ENCODE measurements at regions not wholly inside any gene's neighbourhood (a gene's known extent, or its start where the extent isn't known, plus 50 kb on each side); places are given as distances from the start of the nearest gene placed in this dataset.

DNA sequence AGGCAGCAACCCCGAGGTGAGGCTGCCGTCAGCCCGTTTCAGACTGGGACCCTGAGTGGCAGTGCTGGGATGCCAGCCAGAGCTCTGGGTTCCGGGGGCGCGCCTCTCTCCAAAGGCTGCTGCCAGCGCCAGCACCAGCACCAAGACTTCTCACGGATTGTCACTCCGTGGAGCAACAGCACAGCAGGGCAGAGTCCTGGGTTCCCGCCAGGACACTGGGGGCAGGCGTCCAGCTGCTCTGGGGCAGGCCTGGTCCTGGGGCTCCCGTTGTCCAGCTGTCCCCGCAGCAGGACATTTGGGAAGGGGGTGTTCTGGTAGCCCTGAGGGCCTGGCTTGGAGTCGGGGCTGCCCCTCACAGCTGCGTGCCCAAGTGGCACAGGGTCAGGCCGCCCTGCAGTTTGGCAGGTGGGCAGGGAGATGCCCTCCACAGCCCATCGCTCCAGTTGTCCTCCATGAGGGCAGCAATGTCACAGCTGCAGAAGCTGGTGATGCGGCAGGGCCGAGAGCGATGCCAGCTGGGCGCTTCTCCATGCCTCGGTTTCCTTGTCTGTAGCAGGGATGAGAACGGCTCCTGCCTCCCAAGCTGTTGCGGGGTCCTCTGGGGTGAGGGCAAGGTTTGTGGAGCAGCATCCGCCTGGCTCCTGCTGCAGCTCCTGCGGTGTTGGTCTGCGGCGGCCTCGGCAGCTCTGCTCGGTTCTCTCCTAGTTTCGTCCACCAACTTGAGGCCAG, 137.3 kb upstream of the CIBAR2 start:
- no peak for ATAC-seq
- intact Hi-C loops (cut with DNase I) = no loop called here
- Histone ChIP-seq H3K4me1 (no peaks in the 10 kb centered on the region), H3K27me3 (ENCODE audit: low read depth) (no peaks in the 10 kb centered on the region), H3K36me3 (no peaks in the 10 kb centered on the region), H3K9me3 (no peaks in the 10 kb centered on the region), H3K4me3 (no peak overlapping the region), H3K27ac (no peak overlapping the region)
- TF ChIP-seq, protein P1, sequence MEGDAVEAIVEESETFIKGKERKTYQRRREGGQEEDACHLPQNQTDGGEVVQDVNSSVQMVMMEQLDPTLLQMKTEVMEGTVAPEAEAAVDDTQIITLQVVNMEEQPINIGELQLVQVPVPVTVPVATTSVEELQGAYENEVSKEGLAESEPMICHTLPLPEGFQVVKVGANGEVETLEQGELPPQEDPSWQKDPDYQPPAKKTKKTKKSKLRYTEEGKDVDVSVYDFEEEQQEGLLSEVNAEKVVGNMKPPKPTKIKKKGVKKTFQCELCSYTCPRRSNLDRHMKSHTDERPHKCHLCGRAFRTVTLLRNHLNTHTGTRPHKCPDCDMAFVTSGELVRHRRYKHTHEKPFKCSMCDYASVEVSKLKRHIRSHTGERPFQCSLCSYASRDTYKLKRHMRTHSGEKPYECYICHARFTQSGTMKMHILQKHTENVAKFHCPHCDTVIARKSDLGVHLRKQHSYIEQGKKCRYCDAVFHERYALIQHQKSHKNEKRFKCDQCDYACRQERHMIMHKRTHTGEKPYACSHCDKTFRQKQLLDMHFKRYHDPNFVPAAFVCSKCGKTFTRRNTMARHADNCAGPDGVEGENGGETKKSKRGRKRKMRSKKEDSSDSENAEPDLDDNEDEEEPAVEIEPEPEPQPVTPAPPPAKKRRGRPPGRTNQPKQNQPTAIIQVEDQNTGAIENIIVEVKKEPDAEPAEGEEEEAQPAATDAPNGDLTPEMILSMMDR (IDR thresholded peaks at IDR 0.05) = no peak
- DNase-seq = no peak

DNA sequence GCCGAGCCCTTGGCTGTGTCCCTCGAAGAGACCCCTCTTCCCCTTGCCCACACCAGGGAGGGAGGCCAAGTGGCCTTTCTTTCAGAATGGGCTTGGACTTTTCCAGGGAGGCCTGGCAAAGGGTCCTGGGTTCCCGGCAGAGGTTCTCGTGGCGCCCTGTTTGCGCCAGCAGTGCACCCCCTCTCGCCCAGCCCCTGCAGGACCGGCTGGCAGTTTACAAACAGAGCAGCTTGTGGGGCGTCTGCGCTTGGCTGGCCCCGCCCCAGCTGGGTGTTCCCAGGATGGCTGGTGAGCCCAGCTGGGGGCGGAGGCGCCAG, 137.8 kb upstream of the CIBAR2 start:
- TF ChIP-seq, protein P1 (IDR thresholded peaks at IDR 0.05) = no peak
- H3K4me3 ChIP-seq = no peak overlapping the region
- ATAC-seq = no peak
- no peaks in the 10 kb centered on the region for H3K9me3 ChIP-seq
- H3K27ac ChIP-seq = no peak overlapping the region
- no peak for DNase-seq
- H3K27me3 ChIP-seq (ENCODE audit: low read depth) = no peaks in the 10 kb centered on the region
- H3K4me1 ChIP-seq = no peaks in the 10 kb centered on the region
- intact Hi-C loops (cut with DNase I) = no loop called here
- no peaks in the 10 kb centered on the region for H3K36me3 ChIP-seq

DNA sequence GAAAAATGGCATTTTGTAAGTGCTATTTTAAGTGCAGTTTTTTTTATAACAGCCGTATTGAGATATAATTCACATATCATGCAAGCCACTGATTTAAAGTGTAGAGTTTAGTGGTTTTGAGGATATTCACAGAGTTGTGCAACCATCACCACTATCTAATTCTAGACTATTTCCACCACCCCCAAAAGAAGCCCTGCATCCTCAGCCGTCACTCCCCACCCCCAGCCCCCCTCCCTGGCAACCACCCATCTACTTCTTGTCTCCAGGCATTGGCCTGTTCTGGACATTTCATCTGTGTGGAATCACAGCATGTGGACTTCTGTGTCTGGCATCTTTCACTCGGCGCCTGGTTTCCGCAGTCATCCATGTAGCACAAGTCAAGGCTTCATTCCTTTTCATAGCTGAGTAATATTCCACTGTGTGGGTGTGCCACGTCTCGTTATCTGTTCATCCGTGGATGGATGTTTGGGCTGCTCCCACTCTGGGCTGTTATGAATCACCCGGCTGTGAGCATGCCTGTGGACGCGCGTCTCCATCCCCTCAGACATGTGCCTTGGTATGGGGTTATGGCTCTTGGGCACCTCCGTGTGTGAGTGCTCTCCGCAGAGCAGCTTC, 138.4 kb upstream of the CIBAR2 start:
- intact Hi-C loops (cut with DNase I) = no loop called here
- Histone ChIP-seq H3K27me3 (ENCODE audit: low read depth) (no peaks in the 10 kb centered on the region), H3K9me3 (no peaks in the 10 kb centered on the region), H3K4me3 (no peak overlapping the region), H3K4me1 (no peaks in the 10 kb centered on the region), H3K27ac (no peak overlapping the region), H3K36me3 (no peaks in the 10 kb centered on the region)
- no peak for DNase-seq
- ATAC-seq = no peak
- TF ChIP-seq, protein P1 (IDR thresholded peaks at IDR 0.05) = no peak

DNA sequence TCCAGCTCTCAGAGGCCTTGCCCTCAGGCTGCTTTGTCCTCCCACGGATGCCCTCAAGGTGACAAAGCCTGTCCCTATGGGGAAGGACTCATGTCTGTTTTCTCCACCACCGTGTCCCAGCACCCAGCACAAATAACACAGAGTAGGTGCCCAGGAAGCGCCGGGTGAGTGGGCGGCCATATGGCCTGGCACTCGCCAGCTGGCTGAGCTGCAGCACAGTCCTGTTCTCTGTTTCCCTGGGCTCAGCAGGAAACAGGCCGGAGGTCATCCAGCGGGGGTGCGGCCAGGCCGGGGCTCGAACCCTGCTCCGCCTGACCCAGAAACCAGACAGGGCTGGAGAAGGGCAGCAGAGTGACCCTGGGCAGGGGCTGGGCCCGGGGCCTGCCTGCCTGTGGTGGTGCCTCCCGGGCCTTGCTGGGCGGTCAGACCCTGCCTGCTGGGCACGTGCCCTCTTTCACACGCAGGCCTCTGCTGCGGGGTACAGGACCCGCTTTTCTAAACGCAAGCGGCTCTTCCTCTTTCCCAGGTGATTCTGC, 139.0 kb upstream of the CIBAR2 start:
- no peaks in the 10 kb centered on the region for H3K27me3 ChIP-seq (ENCODE audit: low read depth)
- TF ChIP-seq, protein P1 (IDR thresholded peaks at IDR 0.05) = no peak
- no peak for DNase-seq
- H3K4me3 ChIP-seq = no peak overlapping the region
- no peaks in the 10 kb centered on the region for H3K9me3 ChIP-seq
- no peaks in the 10 kb centered on the region for H3K4me1 ChIP-seq
- no peak for ATAC-seq
- no peaks in the 10 kb centered on the region for H3K36me3 ChIP-seq
- H3K27ac ChIP-seq = no peak overlapping the region
- intact Hi-C loops (cut with DNase I) = no loop called here

DNA sequence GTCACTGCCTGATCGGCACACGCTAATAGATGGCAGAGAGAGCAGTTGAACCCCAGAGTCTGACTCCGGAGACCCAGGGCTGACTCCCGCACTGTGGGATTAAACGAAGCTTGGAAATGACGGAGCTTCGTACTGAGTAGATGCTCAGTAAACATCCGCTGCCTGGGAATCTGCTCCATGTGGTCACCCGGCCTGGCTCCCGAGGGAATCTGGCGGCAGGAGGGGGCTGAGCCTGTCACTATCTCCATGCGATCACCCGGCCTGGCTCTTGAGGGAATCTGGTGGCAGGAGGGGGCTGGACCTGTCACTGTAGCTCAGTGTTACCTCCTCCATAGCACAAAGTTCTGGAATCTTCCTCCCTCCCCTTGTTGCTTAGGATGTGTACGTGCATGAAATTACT, 139.7 kb upstream of the CIBAR2 start:
- DNase-seq (no peak), ATAC-seq (no peak)
- TF ChIP-seq, protein P1 (IDR thresholded peaks at IDR 0.05) = no peak
- no peaks in the 10 kb centered on the region for H3K4me1 ChIP-seq
- no peak overlapping the region for H3K27ac ChIP-seq
- no peaks in the 10 kb centered on the region for H3K9me3 ChIP-seq
- no peak overlapping the region for H3K4me3 ChIP-seq
- intact Hi-C loops (cut with DNase I) = no loop called here
- H3K27me3 ChIP-seq (ENCODE audit: low read depth) = no peaks in the 10 kb centered on the region
- H3K36me3 ChIP-seq = no peaks in the 10 kb centered on the region

Measured in lower lobe of right lung (tissue), 2 donors.